HG03064 (cell line): ENCODE measurements at regions not wholly inside any gene's neighbourhood (a gene's known extent, or its start where the extent isn't known, plus 50 kb on each side); places are given as distances from the start of the nearest gene placed in this dataset.
"Not testable (repeated sequence)": the region's sequence is repeated elsewhere in the genome, so short reads cannot be mapped to it uniquely, and the experiment has no call there.

Source experiments
- ATAC-seq: cut with Tn5 transposase; IDR thresholded peaks from one replicate; pipeline ENCODE4 v1.9.1; 2021; ENCODE audit warnings: low read depth; ENCODE audit not compliant: unreplicated experiment

DNA sequence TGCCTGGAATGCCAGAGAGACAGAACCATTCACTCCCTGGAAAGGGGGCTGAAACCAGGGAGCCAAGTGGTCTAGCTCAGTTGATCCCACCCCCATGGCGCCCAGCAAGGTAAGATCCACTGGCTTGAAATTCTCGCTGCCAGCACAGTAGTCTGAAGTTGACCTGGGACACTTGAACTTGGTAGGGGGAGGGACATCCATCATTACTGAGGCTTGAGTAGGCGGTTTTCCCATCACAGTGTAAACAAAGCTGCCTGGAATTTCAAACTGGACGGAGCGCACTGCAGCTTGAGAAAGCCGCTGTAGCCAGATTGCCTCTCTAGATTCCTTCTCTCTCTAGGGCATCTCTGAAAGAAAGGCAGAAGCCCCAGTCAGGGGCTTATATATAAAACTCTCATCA, 310.7 kb upstream of the DPPA4 start:
- ATAC-seq = no peak

DNA sequence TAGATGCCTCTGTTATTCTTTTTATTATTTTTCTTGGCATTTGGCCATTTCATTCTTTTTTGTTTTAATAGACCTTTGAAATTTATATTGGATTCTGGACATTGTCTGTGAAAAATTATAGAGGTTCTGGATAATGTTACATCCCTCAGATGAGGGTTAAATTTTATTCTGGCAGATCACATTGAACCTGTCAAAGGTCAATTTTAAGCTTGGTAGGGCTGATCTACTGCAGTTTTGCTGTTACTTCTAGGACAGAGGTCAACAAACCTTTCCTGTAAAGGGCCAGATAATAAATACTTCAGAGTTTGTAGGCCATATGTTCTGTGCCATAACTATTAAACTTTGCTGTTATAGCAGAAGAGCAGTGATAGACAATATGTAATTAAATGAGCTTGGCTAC, 318.9 kb upstream of the DPPA4 start:
- ATAC-seq = no peak

DNA sequence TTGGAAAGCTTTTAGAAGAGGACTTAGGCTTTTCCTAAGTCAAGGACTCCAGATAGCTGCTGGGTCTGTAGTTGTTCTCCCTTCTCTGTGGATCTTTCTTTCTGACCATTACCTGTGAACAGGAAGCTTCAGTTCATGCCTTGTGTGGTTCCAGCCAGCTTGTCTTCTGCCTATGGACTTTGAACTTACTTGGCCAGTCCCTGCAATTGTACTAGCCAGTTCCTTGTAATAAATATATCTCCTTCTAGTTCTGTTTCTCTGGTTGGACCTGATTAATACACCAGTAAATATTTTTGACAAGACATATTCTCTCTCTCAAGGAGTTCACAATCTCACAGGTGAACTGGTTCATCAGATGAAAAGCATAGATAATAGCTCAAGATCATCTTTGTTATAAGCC, 341.3 kb upstream of the DPPA4 start:
- no peak for ATAC-seq

DNA sequence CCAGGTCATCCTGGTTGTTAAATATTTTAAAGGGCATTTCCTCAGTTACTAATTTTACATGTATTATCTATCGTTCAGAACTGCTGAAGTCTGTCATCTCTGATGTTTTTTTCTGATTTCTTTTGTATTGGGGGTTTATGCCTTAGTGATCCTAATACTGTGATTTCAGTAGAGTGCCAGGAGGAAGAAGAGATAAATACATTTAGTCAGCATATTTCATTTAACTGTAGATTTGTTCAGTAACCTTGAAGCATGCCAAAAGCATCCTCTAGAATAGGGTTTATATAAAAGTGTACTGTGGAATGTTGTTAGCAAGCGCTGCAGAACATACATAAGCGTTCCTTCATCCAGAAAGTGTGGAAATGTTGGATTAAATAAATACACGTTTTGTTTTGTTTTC, 342.3 kb upstream of the DPPA4 start:
- no peak for ATAC-seq

DNA sequence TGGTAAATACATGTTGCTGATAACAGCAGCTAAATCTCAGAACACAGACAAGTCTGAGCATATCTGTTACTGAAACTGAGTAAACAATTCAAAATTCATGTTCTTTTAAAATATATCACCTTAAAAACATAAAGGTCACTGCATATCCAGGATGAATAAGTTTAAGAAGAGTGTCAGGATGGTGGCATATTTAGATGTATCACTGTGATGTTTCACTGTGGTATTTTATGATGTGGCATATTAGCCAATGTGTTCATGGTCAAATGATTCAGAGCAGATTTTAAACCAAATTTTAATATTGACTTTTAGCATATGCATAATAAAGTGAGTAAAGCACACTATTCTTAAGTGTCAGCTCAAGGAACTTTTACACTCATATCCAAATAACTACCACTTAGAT, 346.4 kb upstream of the DPPA4 start:
- ATAC-seq = no peak

DNA sequence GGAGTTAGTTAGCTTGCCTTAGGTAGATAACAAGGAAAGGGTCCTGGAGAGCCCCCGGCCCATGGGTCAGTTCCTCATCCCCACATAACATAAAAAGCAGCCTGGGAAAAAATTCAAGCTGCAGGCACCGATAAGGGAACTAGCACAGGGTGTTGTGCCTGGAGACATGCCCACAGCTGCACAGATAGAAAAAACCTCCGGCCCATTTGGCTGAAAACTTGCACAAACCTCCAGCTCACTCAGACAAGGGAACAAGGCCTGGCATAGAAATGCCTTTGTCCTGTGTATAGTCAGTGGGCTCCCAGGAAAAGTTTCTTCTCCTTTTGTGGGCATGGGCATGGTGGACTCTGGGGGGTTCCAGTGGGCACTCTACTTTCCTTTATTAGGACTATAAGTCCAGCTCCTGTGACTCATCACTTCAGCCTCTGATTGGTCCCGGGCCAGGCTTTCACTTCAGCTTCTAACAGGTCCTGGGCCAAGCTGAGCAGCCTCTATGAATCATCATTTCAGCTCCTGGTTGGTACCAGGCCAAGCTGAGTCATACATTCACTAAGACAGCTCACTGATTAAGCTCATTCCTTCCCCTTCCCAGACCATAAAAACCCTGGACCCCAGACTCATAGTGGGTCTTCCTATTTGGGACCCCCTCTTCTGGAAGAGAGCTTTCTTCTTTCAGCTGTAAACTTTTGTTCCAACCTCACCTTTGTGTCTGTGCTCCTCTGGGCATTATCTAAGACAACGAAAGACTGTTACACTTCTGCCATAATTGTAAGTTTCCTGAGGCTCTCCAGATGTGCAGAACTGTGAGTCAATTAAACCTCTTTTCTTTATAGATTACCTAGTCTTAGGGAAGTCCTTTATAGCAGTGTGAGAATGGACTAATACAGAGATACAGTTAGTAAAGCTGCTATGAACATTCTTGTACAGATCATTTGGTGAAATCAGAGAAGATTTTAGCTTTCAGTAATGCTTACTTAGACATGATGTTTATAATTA, 348.0 kb upstream of the DPPA4 start:
- no peak for ATAC-seq

DNA sequence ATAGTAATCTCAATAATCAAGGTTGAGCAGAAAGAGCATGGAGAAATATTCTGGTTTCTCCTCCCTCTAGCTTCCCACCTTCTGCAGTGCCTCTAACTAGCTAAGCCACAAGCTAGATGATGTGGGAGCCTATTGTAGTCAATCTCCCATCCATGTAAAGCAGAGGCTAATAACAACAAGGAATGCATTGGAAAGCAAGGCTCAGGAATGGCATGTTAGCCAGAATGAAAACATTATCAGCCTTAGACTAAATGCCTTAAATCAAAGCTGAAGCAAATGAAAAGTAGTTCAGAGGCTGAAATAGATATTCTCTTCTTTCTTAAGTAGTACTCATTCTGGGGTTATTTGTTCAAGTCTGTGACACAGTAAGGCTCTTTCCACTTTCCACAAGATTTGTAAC, 350.3 kb upstream of the DPPA4 start:
- no peak for ATAC-seq

DNA sequence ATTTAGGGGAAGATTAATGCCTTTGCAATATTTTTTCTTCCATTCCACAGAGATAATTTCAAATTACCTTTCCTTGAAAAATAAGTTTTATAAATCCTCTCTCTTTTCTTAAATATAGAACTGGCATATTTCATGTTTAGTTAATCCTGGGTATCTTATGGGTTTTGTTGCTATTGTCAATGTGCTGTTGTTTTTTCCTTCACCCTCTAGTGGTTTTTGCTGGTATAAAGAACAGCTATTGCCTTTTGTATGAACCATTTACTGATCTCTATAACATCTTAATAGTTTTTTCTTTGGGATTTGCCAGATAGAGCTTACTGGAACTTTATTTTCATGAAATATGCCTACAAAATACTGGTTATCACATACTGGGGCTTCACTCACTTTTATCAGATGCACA, 359.6 kb upstream of the DPPA4 start:
- no peak for ATAC-seq

DNA sequence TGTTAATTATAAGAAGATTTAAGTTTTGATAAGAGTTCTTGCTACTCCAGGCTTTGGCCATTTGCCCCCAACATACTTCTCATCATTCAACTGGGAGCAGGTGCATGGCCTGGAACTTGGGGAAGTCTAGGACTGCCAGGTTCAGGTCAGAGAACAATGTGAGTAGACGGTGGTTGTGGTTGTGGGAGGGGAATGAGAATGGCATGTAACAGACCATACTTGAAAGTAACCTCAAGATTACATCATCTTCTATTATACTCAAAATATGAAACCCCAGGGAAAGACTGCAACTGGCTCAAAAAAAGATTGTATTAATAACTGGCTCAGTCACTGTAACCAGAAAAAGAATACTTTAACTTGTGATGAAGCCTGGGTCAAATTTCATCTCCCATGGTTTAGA, 364.9 kb upstream of the DPPA4 start:
- ATAC-seq = no peak

DNA sequence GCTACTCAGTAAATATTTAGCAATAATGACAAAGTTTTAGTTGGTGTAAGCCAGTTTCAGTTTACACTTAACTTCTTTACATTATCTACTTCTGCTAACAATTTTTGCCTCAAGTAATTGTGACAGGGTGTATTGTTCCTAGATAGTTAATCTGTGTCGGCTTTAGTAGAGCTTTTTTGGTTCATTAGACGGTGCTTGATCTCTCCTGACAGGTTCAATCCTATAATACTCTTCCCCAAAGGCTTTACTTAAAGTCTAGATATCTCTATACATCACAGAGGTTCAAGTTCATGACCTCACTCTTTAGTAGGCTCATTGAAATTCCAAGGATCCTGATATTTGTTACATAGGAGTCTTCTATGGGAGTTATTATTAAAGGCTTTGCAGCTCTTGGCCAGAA, 365.6 kb upstream of the DPPA4 start:
- no peak for ATAC-seq

DNA sequence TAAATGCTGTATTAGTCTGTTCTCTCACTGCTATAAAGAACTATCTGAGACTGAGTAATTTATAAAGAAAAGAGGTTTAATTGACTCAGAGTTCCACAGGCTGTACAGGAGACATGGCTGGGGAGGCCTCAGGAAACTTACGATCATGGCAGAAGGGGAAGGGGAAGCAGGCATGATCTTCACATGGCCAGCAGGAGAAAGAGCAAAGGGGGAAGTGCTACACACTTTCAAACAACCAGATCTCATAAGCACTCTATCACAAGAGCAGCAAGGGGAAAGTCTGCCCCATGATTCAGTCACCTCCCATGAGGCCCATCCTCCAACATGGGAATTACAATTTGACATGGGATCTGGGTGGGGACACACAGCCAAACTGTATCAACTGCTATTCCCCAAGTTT, 367.8 kb upstream of the DPPA4 start:
- not testable (repeated sequence) for ATAC-seq

DNA sequence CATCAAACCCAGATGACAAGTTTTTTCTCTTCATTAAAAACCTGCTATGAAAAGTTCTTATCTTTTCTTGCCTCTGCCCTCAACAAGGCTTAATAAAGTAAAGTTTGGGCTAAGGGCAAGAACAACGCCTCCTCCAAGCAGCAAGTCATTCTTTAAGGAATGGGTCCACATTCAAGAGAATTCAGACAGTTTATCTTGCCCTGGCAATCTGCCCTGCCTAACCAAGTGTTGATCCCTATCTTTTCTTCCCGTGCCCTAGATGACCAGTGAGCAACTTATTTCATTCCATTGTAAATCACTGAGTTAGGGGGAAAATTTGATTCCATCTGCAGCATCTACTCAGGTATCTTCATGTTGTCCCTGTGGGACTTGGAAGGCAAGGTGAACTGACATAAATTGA, 370.3 kb upstream of the DPPA4 start:
- ATAC-seq = no peak

DNA sequence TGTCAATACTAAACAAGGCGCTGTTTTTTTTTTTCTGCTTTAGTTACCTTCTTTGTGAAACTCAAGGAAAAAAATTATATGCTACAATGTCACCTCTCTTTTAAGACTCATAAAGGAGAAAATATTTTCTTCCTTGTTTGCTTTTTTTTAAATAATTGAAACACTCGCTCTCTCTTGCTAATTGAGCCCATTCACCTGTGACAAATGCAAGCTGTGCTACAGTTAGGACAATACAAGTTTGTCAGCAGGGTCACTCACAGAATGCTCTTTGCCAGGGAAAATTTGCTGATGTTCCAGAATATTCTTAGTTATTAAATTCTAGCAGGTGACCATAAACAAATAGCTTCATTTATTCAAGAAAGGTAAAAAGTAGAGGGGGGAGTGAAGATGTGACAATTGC, 375.9 kb upstream of the DPPA4 start:
- ATAC-seq = no peak

DNA sequence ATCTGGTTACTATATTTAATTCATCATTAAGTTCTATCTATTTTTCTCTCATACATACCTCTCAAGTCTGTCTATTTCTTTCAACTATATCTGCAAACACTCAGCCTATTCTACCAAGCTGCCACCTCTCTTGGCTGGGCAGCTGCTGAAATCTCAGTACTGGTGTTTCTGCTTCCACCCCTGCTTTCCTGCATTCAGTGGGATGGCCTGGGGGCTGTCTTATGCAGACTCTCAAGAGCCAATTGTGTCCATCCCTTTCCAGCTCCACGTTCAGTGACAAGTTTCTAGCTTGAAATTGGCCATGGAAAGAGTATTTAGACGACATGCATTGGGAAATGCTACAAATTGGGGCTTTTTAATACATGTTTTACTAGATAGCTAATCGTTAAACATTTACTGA, 378.4 kb upstream of the DPPA4 start:
- ATAC-seq = no peak

DNA sequence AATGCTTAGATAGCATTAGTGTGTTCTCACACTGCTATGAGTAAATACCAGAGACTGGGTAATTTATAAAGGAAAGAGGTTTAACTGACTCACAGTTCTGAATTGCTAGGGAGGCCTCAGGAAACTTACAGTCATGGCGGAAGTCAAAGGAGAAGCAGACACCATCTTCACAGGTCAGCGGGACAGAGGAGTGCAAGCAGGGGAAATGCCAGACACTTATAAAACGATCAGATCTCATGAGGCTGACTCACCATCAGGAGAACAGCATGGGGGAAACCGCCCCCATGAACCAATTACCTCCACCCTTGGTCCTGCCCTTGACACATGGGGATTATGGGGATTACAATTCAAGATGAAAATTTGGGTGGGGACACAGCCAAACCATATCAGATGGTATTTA, 381.5 kb upstream of the DPPA4 start:
- no peak for ATAC-seq

DNA sequence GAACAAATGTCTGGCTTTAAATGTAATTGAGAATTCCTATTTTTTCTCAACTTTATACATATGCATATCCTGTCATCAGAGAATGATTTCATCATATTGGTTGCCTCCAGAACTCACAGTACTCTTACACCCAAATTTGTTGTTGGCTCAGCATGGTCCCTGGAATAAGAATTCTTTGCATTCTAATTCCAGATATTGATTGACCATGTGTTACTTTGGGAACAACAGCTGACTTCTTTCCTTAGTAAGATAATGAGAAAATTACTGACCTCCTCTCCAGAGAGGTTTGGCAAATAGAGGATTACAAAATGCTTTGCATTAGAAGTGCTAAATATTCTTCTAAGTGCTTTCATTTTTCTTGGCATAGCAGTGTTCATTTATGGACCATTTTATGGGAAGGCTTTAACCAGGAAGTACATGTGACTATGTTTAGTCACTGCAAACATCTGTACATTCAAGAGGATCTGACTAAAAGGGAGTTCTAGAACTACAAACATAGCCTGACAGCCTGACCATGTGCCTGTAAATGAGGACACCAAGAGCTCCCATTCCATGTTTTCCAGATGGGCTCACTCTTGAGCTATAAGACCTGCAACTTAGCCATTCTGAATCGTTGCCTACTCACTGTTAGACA, 391.6 kb upstream of the DPPA4 start:
- no peak for ATAC-seq

DNA sequence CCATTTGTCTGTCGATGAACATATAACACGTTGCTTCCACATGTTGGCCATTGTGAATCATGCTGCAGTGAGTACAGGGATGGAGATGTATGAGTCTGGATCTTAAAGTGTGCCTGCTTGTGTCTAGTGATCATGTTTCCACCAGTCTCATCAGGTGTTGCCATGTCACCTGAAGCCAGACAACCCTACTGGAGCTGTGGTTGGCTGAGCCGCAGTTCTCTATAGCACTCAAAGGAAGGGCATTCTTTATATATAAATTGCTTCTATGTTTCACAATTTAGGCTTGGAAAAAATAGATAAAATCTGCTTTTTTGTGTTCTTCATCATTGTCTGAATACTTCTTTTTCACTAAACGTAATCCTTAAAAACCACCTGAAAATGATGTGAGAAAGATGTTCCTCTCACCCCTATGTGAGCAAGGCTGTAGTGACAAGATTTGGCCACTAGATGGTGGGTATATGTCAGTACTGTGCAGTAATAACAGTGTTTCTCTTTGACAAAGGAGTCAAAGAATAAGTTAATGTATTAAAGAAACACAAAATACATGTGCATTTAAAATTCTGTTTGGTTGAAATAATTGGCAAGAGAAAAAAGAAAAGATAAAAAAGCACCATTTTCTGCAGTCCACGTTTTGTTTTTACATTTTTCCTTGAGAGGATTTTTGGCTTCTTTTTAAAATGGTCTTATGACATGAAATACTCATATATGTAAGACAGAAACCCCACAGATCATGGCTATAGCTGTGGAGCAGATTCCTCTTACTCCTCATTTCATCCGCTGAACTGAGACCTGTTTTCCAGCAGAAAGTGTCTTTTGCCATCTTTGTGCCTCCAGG, 394.5 kb upstream of the DPPA4 start:
- ATAC-seq = peak; percentile 71

DNA sequence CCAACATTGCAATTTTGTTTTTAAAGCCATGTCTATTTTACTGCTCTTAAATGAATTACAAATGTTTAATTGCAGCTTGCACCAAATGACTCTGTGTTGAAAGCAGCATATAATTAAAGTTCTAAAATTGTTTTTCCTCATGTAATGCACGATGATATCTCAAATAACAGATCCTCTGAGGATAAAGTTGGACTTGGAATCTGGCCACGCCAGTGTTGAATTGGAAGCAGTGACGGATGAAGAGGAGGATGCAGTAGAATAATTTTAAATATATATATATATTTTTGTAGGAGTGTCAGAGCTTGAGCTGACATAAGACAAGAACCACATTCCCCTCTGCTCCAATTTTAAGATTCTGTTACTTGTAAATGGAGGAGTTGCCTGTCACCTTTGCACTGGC, 406.6 kb upstream of the DPPA4 start:
- ATAC-seq = no peak

DNA sequence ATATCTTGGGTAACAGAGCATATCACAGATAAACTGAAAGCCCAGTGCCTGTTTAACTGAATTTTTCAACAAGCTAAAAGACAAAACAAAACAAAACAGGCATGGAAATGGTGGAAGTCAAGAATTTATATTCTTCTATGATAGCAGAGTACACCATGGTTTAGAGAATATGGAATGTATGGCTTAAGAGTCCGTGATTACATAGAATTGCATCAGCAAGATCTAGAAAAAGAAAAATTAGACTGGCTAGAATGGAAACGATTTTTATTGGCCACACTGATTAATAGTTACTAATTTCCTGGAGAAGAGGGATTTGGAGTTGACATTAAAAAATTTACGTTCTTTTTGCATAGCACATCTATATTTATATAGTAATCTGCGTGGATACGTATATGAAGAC, 435.2 kb upstream of the DPPA4 start:
- ATAC-seq = no peak

DNA sequence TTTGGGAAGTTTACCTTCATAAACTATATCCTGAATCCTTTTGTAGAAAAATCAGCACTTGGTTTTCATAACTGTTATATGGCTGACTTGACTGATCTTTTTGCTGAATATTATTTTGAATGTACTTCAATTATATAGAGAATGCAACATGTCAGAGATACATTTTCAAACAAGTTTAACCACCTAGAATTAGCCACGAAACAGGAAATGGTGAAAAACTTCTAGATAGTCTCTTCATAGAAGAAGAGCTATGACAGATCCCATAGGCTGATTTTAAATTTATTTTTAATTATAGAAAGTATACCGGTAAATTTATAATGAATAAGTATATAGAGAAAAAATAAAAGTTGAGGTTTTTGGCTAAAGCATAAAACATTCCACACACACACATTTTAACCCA, 436.8 kb upstream of the DPPA4 start:
- ATAC-seq = no peak

DNA sequence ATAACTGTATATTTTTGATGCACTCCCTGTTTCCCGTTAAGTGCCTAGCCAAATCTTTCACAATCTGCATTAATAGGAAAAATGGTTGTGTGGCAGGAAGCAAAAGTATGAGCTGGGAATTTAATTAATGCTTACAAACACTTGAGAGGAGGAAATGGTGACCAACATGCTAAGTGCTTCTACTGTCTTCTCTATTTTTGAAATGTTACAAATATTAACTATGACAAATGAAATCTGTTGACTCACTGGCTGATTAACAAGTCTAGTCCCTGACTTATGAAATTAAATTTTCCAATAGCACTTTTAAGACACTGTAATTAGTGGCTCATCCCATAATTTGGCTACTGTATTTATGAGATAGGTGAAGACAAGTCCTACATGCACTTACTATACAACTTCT, 446.9 kb upstream of the DPPA4 start:
- no peak for ATAC-seq
